Lung (tissue), 11 donors: ENCODE measurements at regions not wholly inside any gene's neighbourhood (a gene's known extent, or its start where the extent isn't known, plus 50 kb on each side); places are given as distances from the start of the nearest gene placed in this dataset.

Experiments
- ATAC-seq: fragments of 200-7000 bp; cut with Tn5 transposase; one replicate; pipeline ENCODE4 v1.9.1; 2020; ENCODE audit warnings: moderate number of reproducible peaks; ENCODE audit not compliant: insufficient read depth, low FRiP score
- DNase-seq, 3 donors: peaks; one replicate each; pipeline ENCODE4 v3.0.0-alpha.2; 2013 to 2017
- H3K27ac ChIP-seq, 2 donors: one replicate each; pipeline ENCODE4 v1.5.1; 2013; ENCODE audit warnings: mild to moderate bottlenecking in 2 of 2, moderate library complexity in 2 of 2, control low read depth in 1 of 2, inconsistent platforms in 1 of 2, low read depth in 1 of 2, low read length in 1 of 2
- H3K27me3 ChIP-seq, 3 donors: one replicate each; pipeline ENCODE4 v1.5.1; 2013; ENCODE audit warnings: low read length in 2 of 3; ENCODE audit not compliant: control insufficient read depth in 3 of 3, insufficient read depth in 3 of 3
- H3K36me3 ChIP-seq, 4 donors: one replicate each; pipeline ENCODE4 v1.5.1; 2013; ENCODE audit warnings: low read length in 4 of 4, mild to moderate bottlenecking in 1 of 4, moderate library complexity in 1 of 4; ENCODE audit not compliant: control insufficient read depth in 4 of 4, insufficient read depth in 4 of 4
- H3K4me1 ChIP-seq, 5 donors: one replicate each; pipeline ENCODE4 v1.5.1; 2013; ENCODE audit warnings: low read length in 5 of 5, mild to moderate bottlenecking in 2 of 5, moderate library complexity in 1 of 5; ENCODE audit not compliant: control insufficient read depth in 5 of 5, insufficient read depth in 5 of 5
- H3K4me3 ChIP-seq: one replicate; pipeline ENCODE4 v1.5.1; 2013; ENCODE audit warnings: mild to moderate bottlenecking, control low read depth, moderate library complexity
- H3K9ac ChIP-seq, 2 donors: one replicate each; pipeline ENCODE4 v1.5.1; 2013; ENCODE audit warnings: low read length in 2 of 2, control low read depth in 1 of 2; ENCODE audit not compliant: insufficient read depth in 1 of 2
- H3K9me3 ChIP-seq, 4 donors: one replicate each; pipeline ENCODE4 v1.5.1; 2013; ENCODE audit warnings: low read length in 3 of 4, mild to moderate bottlenecking in 1 of 4, moderate library complexity in 1 of 4; ENCODE audit not compliant: control insufficient read depth in 4 of 4, insufficient read depth in 3 of 4
- WGBS, 2 donors: extraction: QIAGEN DNeasy Blood & Tissue Kit; methylation state at CpG; one replicate each; pipeline ENCODE4 v1.1.7; 2013; 5-methylcytosine and 5-hydroxymethylcytosine counted together
- TF ChIP-seq, protein P1 (sequence below): IDR thresholded peaks from 2 replicates; pipeline ENCODE4 v1.5.1; 2012; ENCODE audit warnings: mild to moderate bottlenecking; ENCODE audit errors: control extremely low read depth, extremely low read depth
- donor health status: control.
- donor health status: control.
- donor health status: Bipolar disorder and iron deficiency.
- donor health status: healthy.
- donor health status: DM: yes; HTN: yes; CAD: no.

GRCh38 chr22:49036513-49036912 is 791.2 kb downstream of the BRD1 start:
- Histone ChIP-seq H3K27me3 (peaks cover 0 to 4% (median 0%) of the 10 kb centered on the region in 3 donors), H3K36me3 (no peaks in the 10 kb centered on the region), H3K4me1 (no peaks in the 10 kb centered on the region), H3K27ac (no peak overlapping the region), H3K9ac (no peak overlapping the region), H3K9me3 (no peaks in the 10 kb centered on the region), H3K4me3 (no peak overlapping the region)
- TF ChIP-seq, protein P1, sequence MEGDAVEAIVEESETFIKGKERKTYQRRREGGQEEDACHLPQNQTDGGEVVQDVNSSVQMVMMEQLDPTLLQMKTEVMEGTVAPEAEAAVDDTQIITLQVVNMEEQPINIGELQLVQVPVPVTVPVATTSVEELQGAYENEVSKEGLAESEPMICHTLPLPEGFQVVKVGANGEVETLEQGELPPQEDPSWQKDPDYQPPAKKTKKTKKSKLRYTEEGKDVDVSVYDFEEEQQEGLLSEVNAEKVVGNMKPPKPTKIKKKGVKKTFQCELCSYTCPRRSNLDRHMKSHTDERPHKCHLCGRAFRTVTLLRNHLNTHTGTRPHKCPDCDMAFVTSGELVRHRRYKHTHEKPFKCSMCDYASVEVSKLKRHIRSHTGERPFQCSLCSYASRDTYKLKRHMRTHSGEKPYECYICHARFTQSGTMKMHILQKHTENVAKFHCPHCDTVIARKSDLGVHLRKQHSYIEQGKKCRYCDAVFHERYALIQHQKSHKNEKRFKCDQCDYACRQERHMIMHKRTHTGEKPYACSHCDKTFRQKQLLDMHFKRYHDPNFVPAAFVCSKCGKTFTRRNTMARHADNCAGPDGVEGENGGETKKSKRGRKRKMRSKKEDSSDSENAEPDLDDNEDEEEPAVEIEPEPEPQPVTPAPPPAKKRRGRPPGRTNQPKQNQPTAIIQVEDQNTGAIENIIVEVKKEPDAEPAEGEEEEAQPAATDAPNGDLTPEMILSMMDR = no peak
- no peak for DNase-seq
- no peak for ATAC-seq
- 63 to 82% methylated on average over 10 of the region's 10 CpGs for WGBS, 2 donors

- H3K36me3 ChIP-seq = no peaks in the 10 kb centered on the region
- peaks cover 0 to 5% (median 4%) of the 10 kb centered on the region in 3 donors for H3K27me3 ChIP-seq
- WGBS, 2 donors = 74 to 86% methylated on average over 23 of the region's 23 CpGs
- H3K9ac ChIP-seq = no peak overlapping the region
- no peak for DNase-seq
- H3K4me1 ChIP-seq = no peaks in the 10 kb centered on the region
- ATAC-seq = no peak
- H3K9me3 ChIP-seq = no peaks in the 10 kb centered on the region
- TF ChIP-seq, protein P1 = no peak
- H3K27ac ChIP-seq = no peak overlapping the region
- H3K4me3 ChIP-seq = no peak overlapping the region
These were observed 791.7 kb downstream of the BRD1 start for GRCh38 chr22:49035818-49036457.

DNA sequence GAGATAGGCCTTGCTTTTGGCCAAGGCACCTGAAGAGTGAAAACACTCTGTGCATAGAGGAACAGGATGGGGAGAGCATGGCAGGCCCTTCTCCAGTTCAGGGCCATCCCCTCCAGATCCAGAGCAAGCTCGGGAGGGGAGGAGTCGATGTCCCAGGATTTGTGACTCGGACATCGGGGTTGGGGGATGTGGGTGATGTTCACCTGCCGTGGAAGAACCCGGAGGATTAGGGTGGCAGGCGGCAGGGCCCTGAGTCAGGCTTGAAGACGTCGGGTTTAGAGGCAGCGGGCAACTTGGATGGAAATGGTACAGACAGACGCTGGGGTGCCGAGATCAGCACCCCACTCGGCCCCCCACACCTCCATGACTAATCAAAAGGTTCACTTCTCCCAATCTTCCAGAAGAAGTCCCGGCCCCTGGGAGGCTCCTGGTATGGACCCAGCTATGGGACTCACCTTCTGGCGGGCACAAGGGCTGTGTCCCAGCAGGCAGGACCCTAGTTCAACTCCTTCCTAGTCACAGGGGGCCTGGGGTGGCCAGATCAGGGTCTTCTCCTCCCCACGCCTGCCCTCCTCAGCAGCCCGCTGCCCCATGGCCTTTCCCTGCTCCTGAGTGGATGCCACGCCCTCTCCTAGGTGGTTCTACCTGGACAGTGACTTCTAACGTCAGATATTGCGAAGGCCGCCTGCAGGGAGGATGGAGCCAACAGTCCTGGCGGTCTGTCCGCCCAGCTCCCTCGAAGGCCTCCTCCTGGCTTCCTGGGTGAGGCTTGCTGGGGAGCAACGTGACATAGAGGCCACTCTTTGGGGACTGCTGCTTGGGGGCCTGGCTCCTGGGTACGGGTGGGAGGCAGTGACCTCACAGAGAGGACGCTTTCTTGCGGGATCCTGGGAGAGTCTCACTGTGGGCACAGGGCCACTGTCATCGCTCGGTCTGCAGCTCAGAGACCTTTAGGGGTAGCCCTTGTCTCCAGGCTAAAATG is 792.5 kb downstream of the BRD1 start:
- WGBS, 2 donors = 82 to 87% methylated on average over 30 of the region's 30 CpGs
- ATAC-seq = no peak
- H3K9me3 ChIP-seq = no peaks in the 10 kb centered on the region
- no peaks in the 10 kb centered on the region for H3K4me1 ChIP-seq
- DNase-seq = no peak
- no peak overlapping the region for H3K4me3 ChIP-seq
- H3K9ac ChIP-seq = no peak overlapping the region
- no peaks in the 10 kb centered on the region for H3K36me3 ChIP-seq
- no peak overlapping the region for H3K27ac ChIP-seq
- TF ChIP-seq, protein P1 = no peak
- peaks cover 0 to 10% (median 4%) of the 10 kb centered on the region in 3 donors for H3K27me3 ChIP-seq
